ENCODE measurements at regions not wholly inside any gene's neighbourhood (a gene's known extent, or its start where the extent isn't known, plus 50 kb on each side); places are given as distances from the start of the nearest gene placed in this dataset.

- no peak overlapping the region for H3K4me3 ChIP-seq (replicated peaks in 1 of 4; ENCODE audit: control extremely low read depth in 1 of 4, insufficient read depth in 1 of 4, low read depth in 3 of 4, low read length in 4 of 4)
- DNase-seq (ENCODE audit: low read depth in 2 of 2) = peak in 1 of 2 donors; percentile 4
- no peaks in the 10 kb centered on the region for H3K27me3 ChIP-seq (ENCODE audit: control insufficient read depth, insufficient read depth, low read length)
- no peaks in the 10 kb centered on the region for H3K79me2 ChIP-seq (ENCODE audit: control insufficient read depth, insufficient read depth, low read length)
- no peaks in the 10 kb centered on the region for H3K9me3 ChIP-seq (ENCODE audit: control insufficient read depth, insufficient read depth, low read depth, low read length)
- H2AFZ ChIP-seq (ENCODE audit: low read length) = no peak overlapping the region
- H3K36me3 ChIP-seq (ENCODE audit: control insufficient read depth, insufficient read depth, low read length) = no peaks in the 10 kb centered on the region
- TF ChIP-seq CTCF (conservative IDR thresholded peaks at IDR 0.05 in 1 of 2, IDR thresholded peaks at IDR 0.05 in 1 of 2; ENCODE audit: low read depth in 1 of 2, low read length in 2 of 2) = no peak
- no peak for TF ChIP-seq EZH2 (IDR thresholded peaks at IDR 0.05; ENCODE audit: low read length, missing control alignments)
- H4K20me1 ChIP-seq (ENCODE audit: control insufficient read depth, extremely low read depth, insufficient read depth, low read length) = no peaks in the 10 kb centered on the region
- no peak overlapping the region for H3K4me2 ChIP-seq (ENCODE audit: extremely low read depth, insufficient read depth, low read length)
- H3K9ac ChIP-seq (ENCODE audit: insufficient read depth, low read length) = no peak overlapping the region
- no peak overlapping the region for H3K27ac ChIP-seq (ENCODE audit: insufficient read depth, low read length)
- H3K4me1 ChIP-seq (ENCODE audit: control insufficient read depth, extremely low read depth, insufficient read depth, low read length) = no peaks in the 10 kb centered on the region
Observed at GRCh38 chr3:125662675-125663074, 67.4 kb upstream of the OSBPL11 start.

GRCh38 chr3:125670352-125670751 is 75.1 kb upstream of the OSBPL11 start:
- no peak for DNase-seq (ENCODE audit: low read depth in 2 of 2)
- Histone ChIP-seq H3K9ac (ENCODE audit: insufficient read depth, low read length) (no peak overlapping the region), H3K27me3 (ENCODE audit: control insufficient read depth, insufficient read depth, low read length) (no peaks in the 10 kb centered on the region), H3K36me3 (ENCODE audit: control insufficient read depth, insufficient read depth, low read length) (no peaks in the 10 kb centered on the region), H3K27ac (ENCODE audit: insufficient read depth, low read length) (no peak overlapping the region), H3K79me2 (ENCODE audit: control insufficient read depth, insufficient read depth, low read length) (no peaks in the 10 kb centered on the region), H2AFZ (ENCODE audit: low read length) (no peak overlapping the region), H3K4me3 (replicated peaks in 1 of 4; ENCODE audit: control extremely low read depth in 1 of 4, insufficient read depth in 1 of 4, low read depth in 3 of 4, low read length in 4 of 4) (no peak overlapping the region), H3K4me2 (ENCODE audit: extremely low read depth, insufficient read depth, low read length) (no peak overlapping the region), H3K9me3 (ENCODE audit: control insufficient read depth, insufficient read depth, low read depth, low read length) (no peaks in the 10 kb centered on the region), H4K20me1 (ENCODE audit: control insufficient read depth, extremely low read depth, insufficient read depth, low read length) (no peaks in the 10 kb centered on the region), H3K4me1 (ENCODE audit: control insufficient read depth, extremely low read depth, insufficient read depth, low read length) (no peaks in the 10 kb centered on the region)
- TF ChIP-seq CTCF (conservative IDR thresholded peaks at IDR 0.05 in 1 of 2, IDR thresholded peaks at IDR 0.05 in 1 of 2; ENCODE audit: low read depth in 1 of 2, low read length in 2 of 2) (no peak), EZH2 (IDR thresholded peaks at IDR 0.05; ENCODE audit: low read length, missing control alignments) (no peak)

GRCh38 chr3:125670945-125671344 is 75.6 kb upstream of the OSBPL11 start:
- DNase-seq (ENCODE audit: low read depth in 2 of 2) = no peak
- H3K4me1 ChIP-seq (ENCODE audit: control insufficient read depth, extremely low read depth, insufficient read depth, low read length) = no peaks in the 10 kb centered on the region
- H3K36me3 ChIP-seq (ENCODE audit: control insufficient read depth, insufficient read depth, low read length) = no peaks in the 10 kb centered on the region
- no peak overlapping the region for H3K27ac ChIP-seq (ENCODE audit: insufficient read depth, low read length)
- H4K20me1 ChIP-seq (ENCODE audit: control insufficient read depth, extremely low read depth, insufficient read depth, low read length) = no peaks in the 10 kb centered on the region
- H3K9me3 ChIP-seq (ENCODE audit: control insufficient read depth, insufficient read depth, low read depth, low read length) = no peaks in the 10 kb centered on the region
- H3K27me3 ChIP-seq (ENCODE audit: control insufficient read depth, insufficient read depth, low read length) = no peaks in the 10 kb centered on the region
- H2AFZ ChIP-seq (ENCODE audit: low read length) = no peak overlapping the region
- TF ChIP-seq EZH2 (IDR thresholded peaks at IDR 0.05; ENCODE audit: low read length, missing control alignments) (no peak), CTCF (conservative IDR thresholded peaks at IDR 0.05 in 1 of 2, IDR thresholded peaks at IDR 0.05 in 1 of 2; ENCODE audit: low read depth in 1 of 2, low read length in 2 of 2) (no peak)
- no peak overlapping the region for H3K4me3 ChIP-seq (replicated peaks in 1 of 4; ENCODE audit: control extremely low read depth in 1 of 4, insufficient read depth in 1 of 4, low read depth in 3 of 4, low read length in 4 of 4)
- H3K9ac ChIP-seq (ENCODE audit: insufficient read depth, low read length) = no peak overlapping the region
- H3K79me2 ChIP-seq (ENCODE audit: control insufficient read depth, insufficient read depth, low read length) = no peaks in the 10 kb centered on the region
- H3K4me2 ChIP-seq (ENCODE audit: extremely low read depth, insufficient read depth, low read length) = no peak overlapping the region
